ENCODE measurements at regions not wholly inside any gene's neighbourhood (a gene's known extent, or its start where the extent isn't known, plus 50 kb on each side); places are given as distances from the start of the nearest gene placed in this dataset.
"Not testable (repeated sequence)": the region's sequence is repeated elsewhere in the genome, so short reads cannot be mapped to it uniquely, and the experiment has no call there.

- no peak for DNase-seq (ENCODE audit: low read depth)
These were observed 527.1 kb downstream of the UQCRFS1 start for GRCh38 chr19:28685802-28686201.

DNA sequence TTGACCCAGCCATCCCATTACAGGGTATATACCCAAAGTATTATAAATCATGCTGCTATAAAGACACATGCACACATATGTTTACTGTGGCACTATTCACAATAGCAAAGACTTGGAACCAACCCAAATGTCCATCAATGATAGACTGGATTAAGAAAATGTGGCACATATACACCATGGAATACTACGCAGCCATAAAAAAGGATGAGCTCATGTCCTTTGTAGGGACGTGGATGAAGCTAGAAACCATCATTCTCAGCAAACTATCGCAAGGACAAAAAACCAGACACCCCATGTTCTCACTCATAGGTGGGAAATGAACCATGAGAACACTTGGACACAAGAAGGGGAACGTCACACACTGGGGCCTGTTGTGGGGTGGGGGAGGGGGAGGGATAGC, 527.9 kb downstream of the UQCRFS1 start:
- not testable (repeated sequence) for DNase-seq (ENCODE audit: low read depth)

- no peak for DNase-seq (ENCODE audit: low read depth)
These were observed 532.8 kb downstream of the UQCRFS1 start for GRCh38 chr19:28680111-28680510.

DNA sequence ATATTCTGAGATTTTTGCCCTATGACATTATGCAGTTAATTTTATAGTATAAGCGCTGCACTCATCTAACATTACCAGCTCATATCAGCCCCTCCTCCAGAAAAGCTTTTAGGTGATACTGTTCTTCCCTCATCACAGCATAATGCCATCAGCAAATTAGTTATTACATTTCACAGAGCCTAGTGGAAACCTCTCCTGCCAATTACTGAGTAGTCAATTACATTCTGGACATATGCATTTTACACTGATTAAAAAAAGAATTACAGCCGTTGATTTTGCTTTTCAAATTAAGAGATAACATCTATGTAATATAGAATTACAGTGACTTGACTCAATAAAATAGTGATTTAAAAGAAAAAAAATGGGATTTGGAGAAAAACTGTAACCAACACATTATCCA, 542.1 kb downstream of the UQCRFS1 start:
- DNase-seq (ENCODE audit: low read depth) = no peak

DNA sequence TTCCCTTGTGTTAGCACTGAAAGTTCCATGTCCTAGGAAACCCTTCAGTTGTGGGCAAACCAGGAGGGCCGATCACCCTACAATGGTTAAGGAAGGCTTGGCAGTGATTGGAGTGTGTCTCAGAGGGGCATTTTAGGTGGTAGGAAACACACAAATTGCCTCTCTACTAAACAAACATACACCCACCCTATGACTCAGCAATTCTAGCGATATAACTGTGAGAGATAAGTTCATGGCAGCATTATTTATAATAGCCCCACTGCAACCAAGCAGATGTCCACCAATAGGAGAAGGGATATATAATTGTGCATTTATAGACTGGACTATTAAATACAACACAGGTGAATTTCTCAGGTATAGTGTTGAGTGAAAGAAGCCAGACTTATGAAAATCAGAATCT, 543.1 kb downstream of the UQCRFS1 start:
- no peak for DNase-seq (ENCODE audit: low read depth)

- no peak for DNase-seq (ENCODE audit: low read depth)
These were observed 545.5 kb downstream of the UQCRFS1 start for GRCh38 chr19:28667348-28667977.

DNA sequence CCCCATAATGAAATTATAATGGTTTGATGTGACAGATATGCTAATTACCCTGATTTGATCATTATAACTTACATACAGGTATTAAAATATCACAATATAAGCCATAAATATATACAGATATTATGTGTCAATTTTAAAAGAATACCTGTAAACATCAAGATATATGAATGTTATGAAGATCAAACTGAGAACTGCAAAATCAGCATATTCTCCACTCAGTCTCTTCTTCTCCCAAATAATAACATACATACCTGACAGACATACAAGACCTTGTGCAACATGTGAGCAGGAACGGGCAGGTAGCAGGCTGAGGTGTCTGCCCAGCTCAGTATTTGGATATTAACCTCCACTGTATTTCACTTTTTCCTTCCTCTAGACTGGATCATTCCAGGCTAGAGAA, 547.2 kb downstream of the UQCRFS1 start:
- no peak for DNase-seq (ENCODE audit: low read depth)

- no peak for DNase-seq (ENCODE audit: low read depth)
These were observed 556.3 kb downstream of the UQCRFS1 start for GRCh38 chr19:28656644-28657043.

DNA sequence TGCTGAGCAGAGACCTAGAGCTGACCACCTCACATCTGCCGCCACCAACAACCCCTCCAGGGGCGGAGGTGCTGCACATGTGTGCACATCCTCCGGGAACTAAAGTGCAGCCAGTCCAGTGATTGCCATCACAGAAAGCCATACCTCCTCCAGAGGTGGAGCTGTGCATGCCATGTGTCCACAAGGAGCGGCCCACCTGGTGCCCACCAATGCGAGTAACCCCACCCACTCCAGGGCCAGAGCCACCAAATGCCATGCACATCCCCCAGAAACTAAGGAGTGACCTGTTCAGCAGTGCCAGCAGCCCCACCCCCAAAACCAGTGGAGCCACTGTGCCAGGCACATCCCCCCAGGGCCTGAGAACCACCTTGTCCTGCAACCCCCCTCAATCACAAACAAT, 557.9 kb downstream of the UQCRFS1 start:
- DNase-seq (ENCODE audit: low read depth) = no peak

GRCh38 chr19:28652765-28653164, 560.2 kb downstream of the UQCRFS1 start:
- no peak for DNase-seq (ENCODE audit: low read depth)

DNA sequence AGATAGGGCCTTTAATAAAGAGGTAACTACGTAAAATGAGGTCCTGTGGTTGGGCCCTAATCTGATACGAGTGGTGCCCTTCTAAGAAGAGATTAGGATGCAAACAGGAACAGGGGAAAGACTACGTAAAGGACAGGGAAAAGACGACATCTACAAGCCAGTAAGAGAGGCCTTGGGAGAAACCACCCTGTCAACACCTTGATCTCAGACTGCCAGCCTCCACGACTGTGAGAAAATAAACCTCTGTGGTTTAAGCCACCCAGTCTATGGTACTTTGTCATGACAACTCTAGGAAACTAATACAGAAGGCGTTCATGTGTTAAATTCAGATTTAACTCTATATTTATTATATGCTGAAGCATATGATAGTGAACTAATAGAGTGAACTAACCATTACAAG, 566.3 kb downstream of the UQCRFS1 start:
- no peak for DNase-seq (ENCODE audit: low read depth)

DNA sequence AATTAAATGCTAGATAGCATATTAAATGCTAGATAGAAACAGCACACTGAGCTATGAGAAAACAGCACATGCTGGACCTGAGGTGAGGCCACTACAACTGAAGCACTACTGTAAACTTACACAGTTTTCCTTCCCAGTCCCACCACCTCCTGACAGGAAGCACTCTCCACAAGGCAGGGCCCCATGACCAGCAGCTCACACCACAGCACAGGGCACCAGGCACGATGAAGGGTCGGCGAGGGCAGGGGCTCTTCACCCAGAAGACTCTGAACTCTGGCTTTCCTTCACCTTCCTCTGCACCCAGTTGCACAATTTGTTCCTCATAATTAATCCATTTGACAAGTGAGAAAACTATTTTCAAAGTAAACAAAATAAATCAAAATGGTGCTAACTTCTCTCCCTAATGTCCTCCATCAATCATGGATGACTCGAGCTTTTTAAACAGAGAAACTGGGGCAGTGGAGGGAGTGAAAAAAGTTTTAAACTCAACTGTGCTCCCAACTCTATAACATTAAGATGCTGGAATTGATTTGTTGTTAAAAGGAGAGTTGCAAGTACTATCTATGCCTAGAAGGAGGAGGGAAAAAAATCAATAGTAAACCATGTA, 568.7 kb downstream of the UQCRFS1 start:
- DNase-seq (ENCODE audit: low read depth) = no peak

DNA sequence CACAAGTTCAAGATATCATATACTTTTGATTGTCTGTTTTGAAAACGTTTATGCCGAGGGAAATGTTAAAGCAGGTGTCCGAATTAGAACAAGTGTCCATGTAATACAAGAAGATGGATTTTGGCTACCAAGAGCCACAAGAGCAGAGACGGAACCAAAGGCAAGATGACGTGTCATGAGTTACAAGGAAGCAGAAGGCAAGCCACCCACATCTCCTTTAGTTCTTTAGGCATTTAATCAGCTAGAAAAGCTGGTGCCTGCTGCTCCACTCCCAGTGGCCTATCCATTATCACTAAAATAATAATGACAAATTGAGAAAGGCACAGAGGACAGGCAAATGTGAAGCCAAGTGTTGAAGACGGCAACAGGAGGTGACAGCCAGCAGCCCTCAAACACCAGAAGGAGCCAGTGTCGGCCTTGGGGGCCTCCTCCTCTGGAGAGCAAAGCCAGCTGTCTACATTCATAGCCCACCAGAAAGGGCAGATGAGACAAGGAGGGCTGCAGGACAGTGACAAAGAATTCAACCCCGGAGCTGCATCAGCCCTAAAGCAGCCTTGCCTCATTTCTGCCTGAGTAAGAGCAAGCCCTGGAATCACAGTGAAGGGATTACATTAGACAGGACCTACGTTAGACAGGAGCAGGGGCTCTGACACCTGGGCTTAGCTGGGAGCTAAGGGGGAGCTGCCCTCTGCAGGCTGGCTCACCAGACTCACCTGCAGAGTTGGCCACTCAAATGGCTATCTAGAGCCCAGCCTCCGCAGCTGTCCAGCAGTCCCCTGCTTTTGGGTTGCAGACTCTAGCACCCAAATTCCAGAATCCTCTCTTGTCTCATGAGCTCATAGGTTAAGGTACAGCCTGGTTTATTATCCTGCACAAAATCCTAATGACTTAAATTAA, 569.9 kb downstream of the UQCRFS1 start:
- DNase-seq (ENCODE audit: low read depth) = no peak

- DNase-seq (ENCODE audit: low read depth) = no peak
These were observed 571.6 kb downstream of the UQCRFS1 start for GRCh38 chr19:28641395-28641794.

GRCh38 chr19:28640506-28640905, 572.4 kb downstream of the UQCRFS1 start:
- no peak for DNase-seq (ENCODE audit: low read depth)

DNA sequence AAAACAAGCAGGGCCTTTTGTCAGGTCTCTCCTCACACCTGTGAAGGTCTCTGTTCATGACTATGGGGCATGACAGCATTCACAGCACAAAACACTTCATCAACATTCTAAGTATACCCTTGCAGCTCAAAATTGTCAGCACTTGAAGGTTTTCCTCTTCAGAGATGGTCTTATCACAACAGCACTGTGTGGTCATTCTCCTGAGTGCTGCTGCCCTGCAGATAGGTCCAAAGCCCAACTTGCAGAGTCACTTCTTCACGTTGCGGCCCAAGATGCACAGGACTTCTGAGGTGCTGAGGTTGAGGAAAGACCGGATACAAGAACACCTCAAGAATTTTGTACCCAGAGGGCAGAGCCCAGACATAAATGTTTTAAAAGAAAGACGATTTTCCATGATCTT, 574.5 kb downstream of the UQCRFS1 start:
- no peak for DNase-seq (ENCODE audit: low read depth)

DNA sequence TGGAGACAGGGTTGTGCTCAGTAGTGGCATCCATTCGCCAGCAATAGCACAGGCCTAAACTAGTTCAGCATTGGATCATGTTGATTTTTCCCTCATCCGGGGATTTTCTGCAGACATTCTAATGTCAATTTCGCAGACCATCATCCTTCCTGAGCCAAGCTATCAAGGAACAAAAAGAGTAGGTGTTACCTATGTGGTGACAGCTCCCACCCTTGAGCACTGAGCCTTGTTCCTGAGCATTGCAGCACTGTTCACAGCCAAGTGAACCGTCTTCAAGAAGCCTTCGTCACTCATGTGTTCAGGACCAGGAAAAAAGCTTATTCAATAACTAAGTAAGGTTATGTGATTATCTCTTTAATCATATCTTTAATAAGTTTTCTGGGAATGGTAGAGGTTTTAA, 576.2 kb downstream of the UQCRFS1 start:
- no peak for DNase-seq (ENCODE audit: low read depth)

- DNase-seq (ENCODE audit: low read depth) = no peak
These were observed 576.8 kb downstream of the UQCRFS1 start for GRCh38 chr19:28636016-28636629.

DNA sequence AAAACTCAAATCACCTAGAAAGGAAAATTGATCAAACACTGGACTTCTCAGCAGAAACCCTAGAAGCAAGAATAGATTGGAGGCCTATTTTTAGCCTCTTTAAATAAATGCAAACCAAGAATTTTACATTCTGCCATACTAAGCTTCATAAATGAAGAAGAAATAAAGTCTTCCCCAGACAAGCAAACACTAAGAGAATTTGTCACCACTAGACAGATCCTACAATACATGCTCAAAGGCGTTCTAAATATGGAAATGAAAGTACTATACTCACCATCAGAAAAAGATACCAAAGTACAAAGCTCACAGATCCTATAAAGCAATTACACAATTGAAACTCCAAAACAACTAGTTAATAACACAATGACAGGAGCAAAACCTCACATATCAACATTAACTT, 578.1 kb downstream of the UQCRFS1 start:
- no peak for DNase-seq (ENCODE audit: low read depth)

DNA sequence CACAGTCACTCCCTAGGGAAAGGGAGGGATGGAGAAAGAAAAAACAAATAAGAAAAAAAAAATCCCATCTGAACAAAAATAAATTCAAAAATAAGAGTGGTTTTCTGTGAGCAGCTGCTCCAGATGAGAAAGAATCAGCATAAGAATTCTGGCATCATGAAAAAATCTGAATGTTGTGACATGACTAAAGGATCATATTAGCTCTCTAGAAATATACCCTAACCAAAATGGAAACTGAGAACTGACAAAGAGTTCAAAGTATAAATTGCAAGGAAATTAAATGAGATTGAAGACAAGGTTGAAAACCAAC, 579.0 kb downstream of the UQCRFS1 start:
- DNase-seq (ENCODE audit: low read depth) = no peak

- no peak for DNase-seq (ENCODE audit: low read depth)
These were observed 579.5 kb downstream of the UQCRFS1 start for GRCh38 chr19:28633319-28634018.

DNA sequence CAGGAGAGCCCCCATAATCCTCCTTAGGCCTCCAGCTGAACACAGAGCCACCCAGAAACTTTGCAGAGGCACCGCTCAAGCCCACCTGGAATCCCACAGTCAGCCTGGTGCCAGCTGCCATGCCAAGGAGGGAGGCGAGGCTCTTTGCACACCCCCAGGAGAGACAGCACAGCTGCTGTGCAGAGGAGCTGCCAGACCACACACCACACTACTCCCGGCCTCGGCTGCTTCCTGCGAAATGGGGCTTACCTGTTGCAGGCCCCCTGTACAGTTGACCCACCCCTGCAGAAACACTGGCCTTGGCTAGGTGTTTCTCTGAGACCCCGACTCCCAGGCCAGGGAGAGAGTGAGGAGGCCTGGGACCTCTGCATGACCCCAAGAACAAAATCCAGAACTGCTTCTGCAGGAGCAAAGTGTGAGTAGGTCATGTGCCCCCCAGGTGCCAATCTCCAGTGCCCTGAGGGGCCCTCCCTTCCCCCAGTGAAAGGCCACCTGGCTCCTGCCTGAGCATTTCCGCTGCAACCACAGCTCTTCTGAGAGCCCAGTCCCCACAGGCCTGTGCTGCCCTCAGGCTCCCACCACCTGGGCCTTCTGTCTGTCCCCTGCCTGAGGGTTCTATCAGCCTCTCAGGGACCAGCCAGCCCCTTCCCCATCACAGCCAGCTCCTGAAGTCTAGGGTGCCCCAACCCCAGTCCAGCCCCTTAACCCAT, 580.4 kb downstream of the UQCRFS1 start:
- DNase-seq (ENCODE audit: low read depth) = no peak
